IMR-90 (cell line): ENCODE measurements at regions not wholly inside any gene's neighbourhood (a gene's known extent, or its start where the extent isn't known, plus 50 kb on each side); places are given as distances from the start of the nearest gene placed in this dataset.

Experiments used
- ATAC-seq: fragments of 200-7000 bp; cut with Tn5 transposase; 2 replicates; pipeline ENCODE4 v1.9.1; 2020; ENCODE audit warnings: low read depth, mild to moderate bottlenecking, moderate library complexity
- BruUV-seq: library from RNA; stranded (reverse); fragments of 400-500 nt; replicated peaks from 2 replicates; lab custom pipeline; 2021; lab: Mats Ljungman, UMichigan
- CTCF ChIA-PET: fragments of 300-600 bp; formaldehyde crosslinking; extraction: SDS; loops from one replicate; lab custom pipeline; 2021; ENCODE audit warnings: antibody characterized with exemption; lab: Yijun Ruan, JAX
- POLR2A ChIA-PET: fragments of 300-600 bp; sonication (Branson Sonifier 250); formaldehyde crosslinking; loops from one replicate; lab custom pipeline; 2022; ENCODE audit warnings: antibody characterized with exemption; ENCODE audit not compliant: unreplicated experiment; lab: Charles Lee
- DNase-seq: peaks from one replicate; pipeline ENCODE4 v3.0.0; 2013
- H2AFZ ChIP-seq: replicated peaks from 2 replicates; pipeline ENCODE3; 2013; ENCODE audit warnings: low read length, mild to moderate bottlenecking; ENCODE audit not compliant: poor library complexity
- H2AK5ac ChIP-seq: 2 replicates; pipeline ENCODE4 v1.6.1; 2013; ENCODE audit warnings: low read depth, low read length, inconsistent platforms
- H2AK9ac ChIP-seq: replicated peaks from 2 replicates; pipeline ENCODE3; 2013; ENCODE audit warnings: mild to moderate bottlenecking, low read depth, low read length, moderate library complexity; ENCODE audit not compliant: poor library complexity
- H2BK120ac ChIP-seq: 2 replicates; pipeline ENCODE4 v1.6.1; 2013; ENCODE audit warnings: low read depth, low read length, inconsistent platforms
- H2BK15ac ChIP-seq: 3 replicates; pipeline ENCODE4 v1.6.1; 2013; ENCODE audit warnings: low read depth, low read length, inconsistent platforms
- H2BK20ac ChIP-seq: 2 replicates; pipeline ENCODE4 v1.6.1; 2013; ENCODE audit warnings: low read depth, mild to moderate bottlenecking, inconsistent platforms, low read length, moderate library complexity
- H2BK5ac ChIP-seq: 2 replicates; pipeline ENCODE4 v1.6.1; 2013; ENCODE audit warnings: mild to moderate bottlenecking, low read depth, low read length, inconsistent platforms; ENCODE audit not compliant: poor library complexity, severe bottlenecking
- H3K14ac ChIP-seq: replicated peaks from 2 replicates; pipeline ENCODE4 v1.6.1; 2013; ENCODE audit warnings: low read depth, low read length, inconsistent platforms
- H3K18ac ChIP-seq: 2 replicates; pipeline ENCODE4 v1.6.1; 2013; ENCODE audit warnings: low read depth, low read length, control low read depth
- H3K23ac ChIP-seq: 2 replicates; pipeline ENCODE4 v1.6.1; 2013; ENCODE audit warnings: low read depth, low read length, inconsistent platforms
- H3K27ac ChIP-seq: 2 replicates; pipeline ENCODE4 v1.5.1; 2013; ENCODE audit warnings: mild to moderate bottlenecking, control low read depth, low read length; ENCODE audit not compliant: insufficient read depth
- H3K27me3 ChIP-seq: 2 replicates; pipeline ENCODE4 v1.6.1; 2013; ENCODE audit warnings: low read length; ENCODE audit not compliant: control insufficient read depth, insufficient read depth
- H3K36me3 ChIP-seq: 2 replicates; pipeline ENCODE4 v1.6.1; 2013; ENCODE audit warnings: low read length, mixed read lengths; ENCODE audit not compliant: control insufficient read depth, insufficient read depth
- H3K4ac ChIP-seq: 2 replicates; pipeline ENCODE4 v1.6.1; 2013; ENCODE audit warnings: low read depth, low read length, inconsistent platforms
- H3K4me1 ChIP-seq: 2 replicates; pipeline ENCODE4 v1.6.1; 2013; ENCODE audit warnings: low read length, mixed read lengths; ENCODE audit not compliant: control insufficient read depth, insufficient read depth
- H3K4me2 ChIP-seq: 2 replicates; pipeline ENCODE4 v1.6.1; 2013; ENCODE audit warnings: low read depth, mild to moderate bottlenecking, control low read depth, low read length, moderate library complexity
- H3K4me3 ChIP-seq: 2 replicates; pipeline ENCODE4 v1.5.1; 2013; ENCODE audit warnings: low read depth, mild to moderate bottlenecking, control low read depth, low read length, moderate library complexity; ENCODE audit not compliant: insufficient read depth
- H3K56ac ChIP-seq: 2 replicates; pipeline ENCODE4 v1.6.1; 2013; ENCODE audit warnings: low read length, inconsistent platforms; ENCODE audit not compliant: insufficient read depth; ENCODE audit errors: extremely low read depth
- H3K79me1 ChIP-seq, 2 experiments: 2 replicates each; pipeline ENCODE4 v1.6.1; 2013; ENCODE audit warnings: low read length in 2 of 2, inconsistent platforms in 1 of 2, low read depth in 1 of 2
- H3K9ac ChIP-seq: 2 replicates; pipeline ENCODE4 v1.6.1; 2013; ENCODE audit warnings: low read depth, low read length, control low read depth
- H3K9me1 ChIP-seq: 2 replicates; pipeline ENCODE4 v1.6.1; 2013; ENCODE audit warnings: low read length, inconsistent platforms; ENCODE audit not compliant: insufficient read depth
- H3K9me3 ChIP-seq: 2 replicates; pipeline ENCODE4 v1.6.1; 2013; ENCODE audit warnings: low read length; ENCODE audit not compliant: control insufficient read depth, insufficient read depth
- H4K20me1 ChIP-seq: 2 replicates; pipeline ENCODE4 v1.6.1; 2013; ENCODE audit warnings: low read length, inconsistent platforms; ENCODE audit not compliant: insufficient read depth
- H4K5ac ChIP-seq: 2 replicates; pipeline ENCODE4 v1.6.1; 2013; ENCODE audit warnings: mild to moderate bottlenecking, low read depth, low read length, control low read depth
- H4K8ac ChIP-seq, 2 experiments: 2 replicates each; pipeline ENCODE4 v1.6.1; 2013; ENCODE audit warnings: low read depth in 2 of 2, low read length in 2 of 2, control low read depth in 1 of 2, inconsistent platforms in 1 of 2
- H4K91ac ChIP-seq: 2 replicates; pipeline ENCODE4 v1.6.1; 2013; ENCODE audit warnings: low read depth, low read length, inconsistent platforms; ENCODE audit not compliant: insufficient read depth
- BHLHE40 ChIP-seq: fragments of 150-350 bp; IDR thresholded peaks from 2 replicates; pipeline ENCODE4 v1.6.1; 2016; ENCODE audit warnings: mild to moderate bottlenecking, low read depth, low read length
- CEBPB ChIP-seq: IDR thresholded peaks from 2 replicates; pipeline ENCODE4 v1.6.1; 2012; ENCODE audit warnings: low read depth, low read length, improper control_type of control experiment
- CHD1 ChIP-seq: IDR thresholded peaks from 2 replicates; pipeline ENCODE4 v1.6.1; 2012; ENCODE audit warnings: low read depth, low read length, improper control_type of control experiment
- CTCF ChIP-seq: conservative IDR thresholded peaks from 2 replicates; pipeline ENCODE4 v1.5.1; 2012; ENCODE audit warnings: mild to moderate bottlenecking, low read depth, low read length, improper control_type of control experiment
- ELK1 ChIP-seq: fragments of 150-350 bp; IDR thresholded peaks from 2 replicates; pipeline ENCODE4 v1.6.1; 2016; ENCODE audit warnings: low read depth, mild to moderate bottlenecking, low read length, moderate library complexity, borderline replicate concordance
- FOS ChIP-seq: fragments of 150-350 bp; IDR thresholded peaks from 2 replicates; pipeline ENCODE4 v1.6.1; 2016; ENCODE audit warnings: low read depth, low read length
- MAFK ChIP-seq: IDR thresholded peaks from 2 replicates; pipeline ENCODE4 v1.6.1; 2012; ENCODE audit warnings: low read depth, low read length, improper control_type of control experiment
- MAZ ChIP-seq: IDR thresholded peaks from 2 replicates; pipeline ENCODE4 v1.6.1; 2012; ENCODE audit warnings: low read depth, mild to moderate bottlenecking, low read length, improper control_type of control experiment, moderate library complexity, borderline replicate concordance
- MXI1 ChIP-seq: IDR thresholded peaks from 2 replicates; pipeline ENCODE4 v1.6.1; 2012; ENCODE audit warnings: low read depth, mild to moderate bottlenecking, low read length, moderate library complexity, borderline replicate concordance
- NFE2L2 ChIP-seq: fragments of 150-350 bp; IDR thresholded peaks from 2 replicates; pipeline ENCODE4 v1.6.1; 2016; ENCODE audit warnings: low read depth, mild to moderate bottlenecking, low read length
- POLR2A ChIP-seq: IDR thresholded peaks from 2 replicates; pipeline ENCODE4 v1.6.1; 2012; ENCODE audit warnings: mild to moderate bottlenecking, low read depth, low read length
- RAD21 ChIP-seq: IDR thresholded peaks from 2 replicates; pipeline ENCODE4 v1.6.1; 2012; ENCODE audit warnings: low read length, improper control_type of control experiment
- RCOR1 ChIP-seq: IDR thresholded peaks from 2 replicates; pipeline ENCODE4 v1.6.1; 2012; ENCODE audit warnings: mild to moderate bottlenecking, low read length, improper control_type of control experiment; ENCODE audit not compliant: insufficient replicate concordance
- RFX5 ChIP-seq: IDR thresholded peaks from 2 replicates; pipeline ENCODE4 v1.8.0; 2012; ENCODE audit warnings: low read depth, mild to moderate bottlenecking, low read length, moderate library complexity
- SMC3 ChIP-seq: fragments of 150-350 bp; IDR thresholded peaks from 2 replicates; pipeline ENCODE4 v1.6.1; 2016; ENCODE audit warnings: low read depth, mild to moderate bottlenecking, antibody characterized with exemption, low read length, moderate library complexity
- USF2 ChIP-seq: fragments of 150-350 bp; IDR thresholded peaks from 2 replicates; pipeline ENCODE4 v1.6.1; 2017; ENCODE audit warnings: mild to moderate bottlenecking, antibody characterized with exemption, low read length, low read depth
- WGBS, 2 experiments: methylation state at CpG; one replicate each; pipeline versions ENCODE4 v1.1.5 to v1.1.7; 2013; ENCODE audit warnings: missing lambda C conversion rate in 2 of 2; ENCODE audit not compliant: insufficient read length in 1 of 2; ENCODE audit errors: extremely low coverage in 2 of 2; 5-methylcytosine and 5-hydroxymethylcytosine counted together
- dilution Hi-C: fragments of 300-500 bp; cut with HindIII; formaldehyde crosslinking; loops from one replicate; pipeline ENCODE4 v1.14.3; 2018; ENCODE audit warnings: low sequenced_read_pairs; ENCODE audit not compliant: unreplicated experiment
- in situ Hi-C: fragments of 300-500 bp; cut with MboI; formaldehyde crosslinking; loops from 3 replicates; pipeline ENCODE4 v1.14.3; 2019; ENCODE audit warnings: low sequenced_read_pairs, inconsistent platforms, mixed read lengths
- intact Hi-C: fragments of 100-400 bp; cut with micrococcal nuclease; formaldehyde crosslinking; loops from 2 replicates; pipeline ENCODE4 v1.10.0; 2022

GRCh38 chr10:33556103-33556502 is 221.6 kb upstream of the NRP1 start:
- in situ Hi-C loops (no loop called here), intact Hi-C loops (no loop called here), dilution Hi-C loops (no loop called here)
- Histone ChIP-seq H2AK9ac (no peak overlapping the region), H4K5ac (no peak overlapping the region), H3K14ac (no peak overlapping the region), H2BK15ac (no peak overlapping the region), H4K91ac (no peak overlapping the region), H3K56ac (no peak overlapping the region), H3K27me3 (peaks cover 24% of the 10 kb centered on the region), H4K20me1 (no peaks in the 10 kb centered on the region), H3K27ac (no peak overlapping the region), H2BK20ac (no peak overlapping the region), H3K9me1 (no peaks in the 10 kb centered on the region), H3K36me3 (no peaks in the 10 kb centered on the region), H3K9me3 (no peaks in the 10 kb centered on the region), H3K4ac (no peak overlapping the region), H3K23ac (no peak overlapping the region), H2AK5ac (no peak overlapping the region), H3K4me3 (no peak overlapping the region), H2BK5ac (no peak overlapping the region), H2BK120ac (no peak overlapping the region), H2AFZ (no peak overlapping the region), H3K4me1 (no peaks in the 10 kb centered on the region), H3K79me1 (no peaks in the 10 kb centered on the region), H3K9ac (no peak overlapping the region), H4K8ac (no peak overlapping the region), H3K18ac (no peak overlapping the region), H3K4me2 (no peak overlapping the region)
- no TSS peak for BruUV-seq
- TF ChIP-seq RFX5 (no peak), RAD21 (no peak), NFE2L2 (no peak), CTCF (no peak), MAZ (no peak), USF2 (no peak), FOS (no peak), ELK1 (no peak), POLR2A (no peak), CEBPB (no peak), BHLHE40 (no peak), MAFK (no peak), CHD1 (no peak), MXI1 (no peak), RCOR1 (no peak), SMC3 (no peak)
- no peak for ATAC-seq
- ChIA-PET CTCF (no interaction called here), POLR2A (no interaction called here)
- 100% methylated on average over 1 of the region's 1 CpG; no CpG with 5 or more reads in 1 of the 2 experiments for WGBS, 2 experiments
- no peak for DNase-seq
